ENCODE measurements at regions not wholly inside any gene's neighbourhood (a gene's known extent, or its start where the extent isn't known, plus 50 kb on each side); places are given as distances from the start of the nearest gene placed in this dataset.
"Not testable (repeated sequence)": the region's sequence is repeated elsewhere in the genome, so short reads cannot be mapped to it uniquely, and the experiment has no call there.

- no peak for DNase-seq (ENCODE audit: low read depth, low spot score)
- Histone ChIP-seq H3K4me3 (ENCODE audit: low read length) (no peak overlapping the region), H3K4me1 (ENCODE audit: control insufficient read depth, insufficient read depth, low read length) (no peaks in the 10 kb centered on the region), H3K27ac (ENCODE audit: low read length) (no peak overlapping the region), H3K36me3 (ENCODE audit: control insufficient read depth, insufficient read depth, low read length) (no peaks in the 10 kb centered on the region), H3K27me3 (ENCODE audit: control insufficient read depth, insufficient read depth, low read length) (no peaks in the 10 kb centered on the region), H3K9me3 (ENCODE audit: control insufficient read depth, insufficient read depth, low read length) (no peaks in the 10 kb centered on the region)
- no CpG with 5 or more reads among the region's 16 CpGs for WGBS (ENCODE audit: insufficient coverage, insufficient read length)
These were observed 72.2 kb downstream of the CRLF2 start for GRCh38 chrX:1140236-1140681.

- no peaks in the 10 kb centered on the region for H3K9me3 ChIP-seq (ENCODE audit: control insufficient read depth, insufficient read depth, low read length)
- no peak for DNase-seq (ENCODE audit: low read depth, low spot score)
- no peaks in the 10 kb centered on the region for H3K27me3 ChIP-seq (ENCODE audit: control insufficient read depth, insufficient read depth, low read length)
- H3K4me3 ChIP-seq (ENCODE audit: low read length) = no peak overlapping the region
- H3K4me1 ChIP-seq (ENCODE audit: control insufficient read depth, insufficient read depth, low read length) = no peaks in the 10 kb centered on the region
- no peak overlapping the region for H3K27ac ChIP-seq (ENCODE audit: low read length)
- H3K36me3 ChIP-seq (ENCODE audit: control insufficient read depth, insufficient read depth, low read length) = no peaks in the 10 kb centered on the region
- WGBS (ENCODE audit: insufficient coverage, insufficient read length) = no CpG with 5 or more reads among the region's 10 CpGs
These were observed 73.3 kb downstream of the CRLF2 start for GRCh38 chrX:1139185-1139500.

- H3K36me3 ChIP-seq (ENCODE audit: control insufficient read depth, insufficient read depth, low read length) = no peaks in the 10 kb centered on the region
- DNase-seq (ENCODE audit: low read depth, low spot score) = no peak
- H3K9me3 ChIP-seq (ENCODE audit: control insufficient read depth, insufficient read depth, low read length) = no peaks in the 10 kb centered on the region
- no CpG with 5 or more reads among the region's 22 CpGs for WGBS (ENCODE audit: insufficient coverage, insufficient read length)
- H3K4me1 ChIP-seq (ENCODE audit: control insufficient read depth, insufficient read depth, low read length) = no peaks in the 10 kb centered on the region
- H3K4me3 ChIP-seq (ENCODE audit: low read length) = no peak overlapping the region
- H3K27ac ChIP-seq (ENCODE audit: low read length) = no peak overlapping the region
- H3K27me3 ChIP-seq (ENCODE audit: control insufficient read depth, insufficient read depth, low read length) = no peaks in the 10 kb centered on the region
These were observed 73.8 kb downstream of the CRLF2 start for GRCh38 chrX:1138476-1139184.

GRCh38 chrX:1137531-1137930 lies 74.9 kb downstream of the CRLF2 start:
- no peaks in the 10 kb centered on the region for H3K4me1 ChIP-seq (ENCODE audit: control insufficient read depth, insufficient read depth, low read length)
- no peaks in the 10 kb centered on the region for H3K36me3 ChIP-seq (ENCODE audit: control insufficient read depth, insufficient read depth, low read length)
- DNase-seq (ENCODE audit: low read depth, low spot score) = no peak
- no peak overlapping the region for H3K4me3 ChIP-seq (ENCODE audit: low read length)
- H3K27ac ChIP-seq (ENCODE audit: low read length) = no peak overlapping the region
- H3K27me3 ChIP-seq (ENCODE audit: control insufficient read depth, insufficient read depth, low read length) = no peaks in the 10 kb centered on the region
- WGBS (ENCODE audit: insufficient coverage, insufficient read length) = no CpG with 5 or more reads among the region's 10 CpGs
- H3K9me3 ChIP-seq (ENCODE audit: control insufficient read depth, insufficient read depth, low read length) = no peaks in the 10 kb centered on the region

- H3K4me1 ChIP-seq (ENCODE audit: control insufficient read depth, insufficient read depth, low read length); H3K4me3 ChIP-seq (ENCODE audit: low read length); H3K36me3 ChIP-seq (ENCODE audit: control insufficient read depth, insufficient read depth, low read length); H3K27me3 ChIP-seq (ENCODE audit: control insufficient read depth, insufficient read depth, low read length); H3K9me3 ChIP-seq (ENCODE audit: control insufficient read depth, insufficient read depth, low read length); H3K27ac ChIP-seq (ENCODE audit: low read length); DNase-seq (ENCODE audit: low read depth, low spot score): not testable (repeated sequence)
- WGBS (ENCODE audit: insufficient coverage, insufficient read length) = no CpG with 5 or more reads among the region's 8 CpGs
These were observed 75.9 kb downstream of the CRLF2 start for GRCh38 chrX:1136582-1136981.

- Histone ChIP-seq H3K9me3 (ENCODE audit: control insufficient read depth, insufficient read depth, low read length) (no peaks in the 10 kb centered on the region), H3K27me3 (ENCODE audit: control insufficient read depth, insufficient read depth, low read length) (no peaks in the 10 kb centered on the region), H3K36me3 (ENCODE audit: control insufficient read depth, insufficient read depth, low read length) (no peaks in the 10 kb centered on the region), H3K4me3 (ENCODE audit: low read length) (no peak overlapping the region), H3K4me1 (ENCODE audit: control insufficient read depth, insufficient read depth, low read length) (no peaks in the 10 kb centered on the region), H3K27ac (ENCODE audit: low read length) (no peak overlapping the region)
- no peak for DNase-seq (ENCODE audit: low read depth, low spot score)
- no CpG with 5 or more reads among the region's 13 CpGs for WGBS (ENCODE audit: insufficient coverage, insufficient read length)
These were observed 77.5 kb downstream of the CRLF2 start for GRCh38 chrX:1134976-1135375.

GRCh38 chrX:1134156-1134555 lies 78.3 kb downstream of the CRLF2 start:
- Histone ChIP-seq H3K27ac (ENCODE audit: low read length) (no peak overlapping the region), H3K4me3 (ENCODE audit: low read length) (no peak overlapping the region), H3K9me3 (ENCODE audit: control insufficient read depth, insufficient read depth, low read length) (no peaks in the 10 kb centered on the region), H3K4me1 (ENCODE audit: control insufficient read depth, insufficient read depth, low read length) (no peaks in the 10 kb centered on the region), H3K27me3 (ENCODE audit: control insufficient read depth, insufficient read depth, low read length) (no peaks in the 10 kb centered on the region), H3K36me3 (ENCODE audit: control insufficient read depth, insufficient read depth, low read length) (no peaks in the 10 kb centered on the region)
- WGBS (ENCODE audit: insufficient coverage, insufficient read length) = no CpG with 5 or more reads among the region's 12 CpGs
- DNase-seq (ENCODE audit: low read depth, low spot score) = no peak

- no peaks in the 10 kb centered on the region for H3K9me3 ChIP-seq (ENCODE audit: control insufficient read depth, insufficient read depth, low read length)
- H3K4me1 ChIP-seq (ENCODE audit: control insufficient read depth, insufficient read depth, low read length) = no peaks in the 10 kb centered on the region; the same call in 1 of the 2 replicates
- no peak overlapping the region for H3K27ac ChIP-seq (ENCODE audit: low read length)
- DNase-seq (ENCODE audit: low read depth, low spot score) = no peak
- no peak overlapping the region for H3K4me3 ChIP-seq (ENCODE audit: low read length)
- no peaks in the 10 kb centered on the region for H3K36me3 ChIP-seq (ENCODE audit: control insufficient read depth, insufficient read depth, low read length)
- no peaks in the 10 kb centered on the region for H3K27me3 ChIP-seq (ENCODE audit: control insufficient read depth, insufficient read depth, low read length)
- WGBS (ENCODE audit: insufficient coverage, insufficient read length) = no CpG with 5 or more reads among the region's 3 CpGs
These were observed 85.7 kb downstream of the CRLF2 start for GRCh38 chrX:1126738-1127137.

- WGBS (ENCODE audit: insufficient coverage, insufficient read length) = no CpG with 5 or more reads among the region's 11 CpGs
- H3K4me3 ChIP-seq (ENCODE audit: low read length) = no peak overlapping the region
- no peaks in the 10 kb centered on the region for H3K27me3 ChIP-seq (ENCODE audit: control insufficient read depth, insufficient read depth, low read length)
- no peaks in the 10 kb centered on the region for H3K9me3 ChIP-seq (ENCODE audit: control insufficient read depth, insufficient read depth, low read length)
- no peaks in the 10 kb centered on the region; the same call in 1 of the 2 replicates for H3K4me1 ChIP-seq (ENCODE audit: control insufficient read depth, insufficient read depth, low read length)
- no peaks in the 10 kb centered on the region for H3K36me3 ChIP-seq (ENCODE audit: control insufficient read depth, insufficient read depth, low read length)
- no peak for DNase-seq (ENCODE audit: low read depth, low spot score)
- H3K27ac ChIP-seq (ENCODE audit: low read length) = no peak overlapping the region
These were observed 87.9 kb downstream of the CRLF2 start for GRCh38 chrX:1124531-1124930.

- H3K36me3 ChIP-seq (ENCODE audit: control insufficient read depth, insufficient read depth, low read length); H3K4me1 ChIP-seq (ENCODE audit: control insufficient read depth, insufficient read depth, low read length); H3K27ac ChIP-seq (ENCODE audit: low read length); H3K4me3 ChIP-seq (ENCODE audit: low read length); H3K9me3 ChIP-seq (ENCODE audit: control insufficient read depth, insufficient read depth, low read length); DNase-seq (ENCODE audit: low read depth, low spot score); H3K27me3 ChIP-seq (ENCODE audit: control insufficient read depth, insufficient read depth, low read length): not testable (repeated sequence)
- WGBS (ENCODE audit: insufficient coverage, insufficient read length) = no CpG with 5 or more reads among the region's 12 CpGs
These were observed 89.6 kb downstream of the CRLF2 start for GRCh38 chrX:1122851-1123250.

- Histone ChIP-seq H3K9me3 (ENCODE audit: control insufficient read depth, insufficient read depth, low read length) (no peaks in the 10 kb centered on the region), H3K27me3 (ENCODE audit: control insufficient read depth, insufficient read depth, low read length) (no peaks in the 10 kb centered on the region), H3K36me3 (ENCODE audit: control insufficient read depth, insufficient read depth, low read length) (no peaks in the 10 kb centered on the region), H3K27ac (ENCODE audit: low read length) (no peak overlapping the region), H3K4me3 (ENCODE audit: low read length) (no peak overlapping the region), H3K4me1 (ENCODE audit: control insufficient read depth, insufficient read depth, low read length) (no peaks in the 10 kb centered on the region; the same call in 1 of the 2 replicates)
- WGBS (ENCODE audit: insufficient coverage, insufficient read length) = no CpG with 5 or more reads among the region's 2 CpGs
- DNase-seq (ENCODE audit: low read depth, low spot score) = no peak
These were observed 93.2 kb downstream of the CRLF2 start for GRCh38 chrX:1119275-1119674.
